Activated CD4-positive, alpha-beta T cell treated with anti-CD3 and anti-CD28 coated beads for 36 hours (primary cell): ENCODE measurements at regions not wholly inside any gene's neighbourhood (a gene's known extent, or its start where the extent isn't known, plus 50 kb on each side); places are given as distances from the start of the nearest gene placed in this dataset.
A peak's percentile ranks its signal among the peaks of the same experiment; 100 is the strongest.

ENCODE experiments used
- ATAC-seq: fragments of 200-7000 bp; cut with Tn5 transposase; one replicate; pipeline ENCODE4 v1.10.0; 2021; ENCODE audit warnings: mild to moderate bottlenecking, moderate library complexity
- CTCF ChIA-PET: fragments of 350-600 bp; sonication (Branson Sonifier 250); formaldehyde crosslinking; loops from one replicate; lab custom pipeline; 2021; ENCODE audit warnings: antibody characterized with exemption; lab: Charles Lee
- POLR2A ChIA-PET: fragments of 350-600 bp; sonication (Branson Sonifier 250); formaldehyde crosslinking; loops from one replicate; lab custom pipeline; 2021; ENCODE audit warnings: antibody characterized with exemption, inconsistent platforms; lab: Charles Lee
- DNase-seq: peaks from one replicate; pipeline ENCODE4 v3.0.0-alpha.2; 2020
- H3K27ac Mint-ChIP-seq: one replicate; pipeline ENCODE4 v1.8.0; 2021; ENCODE audit warnings: mixed read lengths
- H3K27me3 Mint-ChIP-seq: one replicate; pipeline ENCODE4 v1.8.0; 2021; ENCODE audit warnings: mixed read lengths
- H3K36me3 Mint-ChIP-seq: one replicate; pipeline ENCODE4 v1.8.0; 2021; ENCODE audit warnings: low read depth, mixed read lengths
- H3K4me1 Mint-ChIP-seq: one replicate; pipeline ENCODE4 v1.8.0; 2021; ENCODE audit warnings: mixed read lengths
- H3K4me3 Mint-ChIP-seq: one replicate; pipeline ENCODE4 v1.8.0; 2021; ENCODE audit warnings: mild to moderate bottlenecking, moderate library complexity, mixed read lengths
- H3K9me3 Mint-ChIP-seq: one replicate; pipeline ENCODE4 v1.8.0; 2021; ENCODE audit warnings: low read depth, mixed read lengths
- intact Hi-C, 2 experiments: fragments of 100-400 bp; cut with DNase I in 1 of 2; cut with micrococcal nuclease in 1 of 2; formaldehyde crosslinking; loops; one replicate each; pipeline versions ENCODE4 v1.14.2 to v1.15.1; 2022 to 2024; cut with DNase I, micrococcal nuclease

GRCh38 chr4:38243388-38244053, 283.3 kb downstream of the PTTG2 start:
- Mint-ChIP-seq H3K27ac (no peak overlapping the region), H3K4me3 (no peak overlapping the region), H3K36me3 (no peaks in the 10 kb centered on the region), H3K9me3 (no peaks in the 10 kb centered on the region), H3K4me1 (peaks cover 19% of the 10 kb centered on the region), H3K27me3 (no peaks in the 10 kb centered on the region)
- POLR2A ChIA-PET, result no interaction called here
- CTCF ChIA-PET, result interaction anchor here (1.9 kb wide), 1 partner anchor 64 kb away, joined by 10 read pairs; no protein-coding TSS in a partner anchor
- peak; percentile 44 for ATAC-seq
- intact Hi-C loops, result no loop called here
- DNase-seq, result no peak

GRCh38 chr4:38254825-38255224, 294.6 kb downstream of the PTTG2 start:
- Mint-ChIP-seq H3K36me3 (peaks cover 7% of the 10 kb centered on the region), H3K27ac (no peak overlapping the region), H3K27me3 (peaks cover 2% of the 10 kb centered on the region), H3K9me3 (peaks cover 16% of the 10 kb centered on the region), H3K4me3 (no peak overlapping the region), H3K4me1 (no peaks in the 10 kb centered on the region)
- ATAC-seq (no peak), DNase-seq (no peak)
- ChIA-PET CTCF (no interaction called here), POLR2A (no interaction called here)
- intact Hi-C loops, result no loop called here

- H3K9me3 Mint-ChIP-seq, result peaks cover 16% of the 10 kb centered on the region
- peaks cover 7% of the 10 kb centered on the region for H3K36me3 Mint-ChIP-seq
- ChIA-PET POLR2A (no interaction called here), CTCF (interaction anchor here (1.3 kb wide), 1 partner anchor 10 kb away, joined by 3 read pairs; no protein-coding TSS in a partner anchor)
- peaks cover 2% of the 10 kb centered on the region for H3K27me3 Mint-ChIP-seq
- H3K27ac Mint-ChIP-seq, result no peak overlapping the region
- intact Hi-C loops, result no loop called here
- no peaks in the 10 kb centered on the region for H3K4me1 Mint-ChIP-seq
- DNase-seq (no peak), ATAC-seq (no peak)
- no peak overlapping the region for H3K4me3 Mint-ChIP-seq
These were observed 295.4 kb downstream of the PTTG2 start for GRCh38 chr4:38255572-38255971.

GRCh38 chr4:38266616-38267015, 306.4 kb downstream of the PTTG2 start:
- H3K9me3 Mint-ChIP-seq, result no peaks in the 10 kb centered on the region
- CTCF ChIA-PET, result no interaction called here

GRCh38 chr4:38268108-38268820, 308.1 kb downstream of the PTTG2 start:
- Mint-ChIP-seq H3K27ac (no peak overlapping the region), H3K9me3 (no peaks in the 10 kb centered on the region), H3K4me3 (no peak overlapping the region), H3K36me3 (no peaks in the 10 kb centered on the region), H3K4me1 (no peaks in the 10 kb centered on the region), H3K27me3 (no peaks in the 10 kb centered on the region)
- CTCF ChIA-PET, result no interaction called here
- intact Hi-C loops, result no loop called here
- POLR2A ChIA-PET, result no interaction called here
- DNase-seq (no peak), ATAC-seq (no peak)

More at GRCh38 chr4:38266616-38267015, 306.4 kb downstream of the PTTG2 start:
- intact Hi-C loops, result no loop called here
- no peak overlapping the region for H3K27ac Mint-ChIP-seq
- H3K4me1 Mint-ChIP-seq, result no peaks in the 10 kb centered on the region
- DNase-seq, result peak; percentile 55
- H3K4me3 Mint-ChIP-seq, result no peak overlapping the region
- POLR2A ChIA-PET, result no interaction called here
- peak; percentile 91 for ATAC-seq
- no peaks in the 10 kb centered on the region for H3K36me3 Mint-ChIP-seq
- H3K27me3 Mint-ChIP-seq, result no peaks in the 10 kb centered on the region

GRCh38 chr4:38268837-38269236, 308.6 kb downstream of the PTTG2 start:
- no peak for ATAC-seq
- no peak overlapping the region for H3K4me3 Mint-ChIP-seq
- no peaks in the 10 kb centered on the region for H3K36me3 Mint-ChIP-seq
- H3K27ac Mint-ChIP-seq, result no peak overlapping the region
- ChIA-PET POLR2A (no interaction called here), CTCF (no interaction called here)
- no peaks in the 10 kb centered on the region for H3K27me3 Mint-ChIP-seq
- no peaks in the 10 kb centered on the region for H3K4me1 Mint-ChIP-seq
- no peaks in the 10 kb centered on the region for H3K9me3 Mint-ChIP-seq
- no peak for DNase-seq
- intact Hi-C loops, result no loop called here

GRCh38 chr4:38273407-38273806, 313.2 kb downstream of the PTTG2 start:
- Mint-ChIP-seq H3K9me3 (no peaks in the 10 kb centered on the region), H3K36me3 (no peaks in the 10 kb centered on the region), H3K27ac (no peak overlapping the region), H3K4me1 (no peaks in the 10 kb centered on the region), H3K4me3 (no peak overlapping the region), H3K27me3 (no peaks in the 10 kb centered on the region)
- no peak for DNase-seq
- intact Hi-C loops, result no loop called here
- CTCF ChIA-PET, result interaction anchor here (1.1 to 1.4 kb wide), 2 partner anchors 9 to 10 kb away, joined by 3 to 5 read pairs; no protein-coding TSS in a partner anchor
- POLR2A ChIA-PET, result no interaction called here
- no peak for ATAC-seq

- CTCF ChIA-PET, result interaction anchor here (0.7 to 1.2 kb wide), 2 partner anchors 197 to 203 kb away, joined by 3 to 5 read pairs; no protein-coding TSS in a partner anchor
- Mint-ChIP-seq H3K9me3 (no peaks in the 10 kb centered on the region), H3K36me3 (no peaks in the 10 kb centered on the region), H3K4me3 (no peak overlapping the region), H3K4me1 (no peaks in the 10 kb centered on the region), H3K27ac (no peak overlapping the region), H3K27me3 (no peaks in the 10 kb centered on the region)
- DNase-seq (no peak), ATAC-seq (no peak)
- intact Hi-C loops, result no loop called here
- POLR2A ChIA-PET, result interaction anchor here (0.6 kb wide), 1 partner anchor 9 kb away, joined by 3 read pairs; no protein-coding TSS in a partner anchor
These were observed 315.3 kb downstream of the PTTG2 start for GRCh38 chr4:38275331-38276100.

- Mint-ChIP-seq H3K4me3 (no peak overlapping the region), H3K36me3 (no peaks in the 10 kb centered on the region), H3K27me3 (no peaks in the 10 kb centered on the region), H3K4me1 (no peaks in the 10 kb centered on the region), H3K9me3 (no peaks in the 10 kb centered on the region), H3K27ac (no peak overlapping the region)
- ChIA-PET POLR2A (interaction anchor here (0.7 kb wide), 1 partner anchor 663 kb away, joined by 9 read pairs; no protein-coding TSS in a partner anchor), CTCF (interaction anchor here (0.6 to 0.7 kb wide), 2 partner anchors 62 to 98 kb away, joined by 3 to 5 read pairs; no protein-coding TSS in a partner anchor)
- no peak for DNase-seq
- no peak for ATAC-seq
- intact Hi-C loops, result no loop called here
These were observed 318.1 kb downstream of the PTTG2 start for GRCh38 chr4:38278255-38278654.

- H3K4me1 Mint-ChIP-seq, result no peaks in the 10 kb centered on the region
- ChIA-PET CTCF (interaction anchor here (0.7 kb wide), 2 partner anchors 39 to 99 kb away, joined by 3 read pairs; no protein-coding TSS in a partner anchor), POLR2A (no interaction called here)
- no peak for DNase-seq
- intact Hi-C loops, result no loop called here
- H3K9me3 Mint-ChIP-seq, result no peaks in the 10 kb centered on the region
- H3K27ac Mint-ChIP-seq, result no peak overlapping the region
- no peaks in the 10 kb centered on the region for H3K36me3 Mint-ChIP-seq
- ATAC-seq, result no peak
- H3K4me3 Mint-ChIP-seq, result no peak overlapping the region
- H3K27me3 Mint-ChIP-seq, result no peaks in the 10 kb centered on the region
These were observed 318.9 kb downstream of the PTTG2 start for GRCh38 chr4:38279077-38279476.

- Mint-ChIP-seq H3K27me3 (no peaks in the 10 kb centered on the region), H3K27ac (no peak overlapping the region), H3K4me1 (peaks cover under 1% of the 10 kb centered on the region), H3K4me3 (no peak overlapping the region), H3K36me3 (no peaks in the 10 kb centered on the region), H3K9me3 (no peaks in the 10 kb centered on the region)
- intact Hi-C loops, result no loop called here
- ATAC-seq (no peak), DNase-seq (no peak)
- ChIA-PET CTCF (interaction anchor here (0.7 kb wide), 1 partner anchor 39 kb away, joined by 3 read pairs; no protein-coding TSS in a partner anchor), POLR2A (no interaction called here)
These were observed 319.6 kb downstream of the PTTG2 start for GRCh38 chr4:38279650-38280322.
